GM12878 (cell line): ENCODE measurements at regions not wholly inside any gene's neighbourhood (a gene's known extent, or its start where the extent isn't known, plus 50 kb on each side); places are given as distances from the start of the nearest gene placed in this dataset.

Source experiments
- ATAC-seq: fragments of 200-7000 bp; cut with Tn5 transposase; 3 replicates; pipeline ENCODE4 v1.9.1; 2020; ENCODE audit warnings: mild to moderate bottlenecking, moderate library complexity
- BruUV-seq: library from RNA; stranded (reverse); fragments of 400-500 nt; replicated peaks from 2 replicates; lab custom pipeline; 2021; lab: Mats Ljungman, UMichigan
- CTCF ChIA-PET: fragments of 300-600 bp; sonication (Branson Sonifier 250); formaldehyde crosslinking; extraction: SDS; loops from one replicate; lab custom pipeline; 2021; ENCODE audit warnings: inconsistent platforms; lab: Yijun Ruan, JAX
- POLR2A ChIA-PET: fragments of 350-600 bp; formaldehyde crosslinking; extraction: SDS; loops from one replicate; lab custom pipeline; 2021; ENCODE audit warnings: inconsistent platforms; lab: Charles Lee
- RAD21 ChIA-PET: fragments of 300-600 bp; sonication (Branson Sonifier 250); formaldehyde crosslinking; loops from one replicate; lab custom pipeline; 2023; ENCODE audit warnings: antibody characterized with exemption; ENCODE audit not compliant: unreplicated experiment; lab: Charles Lee
- SMC1A ChIA-PET: fragments of 300-600 bp; sonication (Branson Sonifier 250); formaldehyde crosslinking; loops from one replicate; lab custom pipeline; 2023; ENCODE audit not compliant: unreplicated experiment, uncharacterized antibody; lab: Charles Lee
- DNase-seq: peaks from one replicate; pipeline ENCODE4 v3.0.0-alpha.2; 2011; ENCODE audit warnings: low read depth, low spot score
- FAIRE-seq: peaks from 3 replicates; lab custom pipeline; 2011; peaks lifted over from hg19 to GRCh38; lab: Jason Lieb, UNC
- H2AFZ ChIP-seq: 2 replicates; pipeline ENCODE4 v1.6.0; 2011; ENCODE audit warnings: low read depth, low read length, control low read depth; ENCODE audit not compliant: control insufficient read depth
- H3K27ac ChIP-seq: 2 replicates; pipeline ENCODE4 v1.5.1; 2011; ENCODE audit warnings: control low read depth; ENCODE audit not compliant: control insufficient read depth, insufficient read depth
- H3K27me3 ChIP-seq, 2 experiments: replicated peaks in 1 of 2; 2 replicates each; pipeline versions ENCODE4 v1.6.0 to v1.6.1; 2011; ENCODE audit warnings: low read length in 1 of 2; ENCODE audit not compliant: control insufficient read depth in 2 of 2, insufficient read depth in 2 of 2
- H3K36me3 ChIP-seq, 2 experiments: 2 replicates each; pipeline ENCODE4 v1.5.1; 2011; ENCODE audit warnings: low read length in 1 of 2; ENCODE audit not compliant: control insufficient read depth in 2 of 2, insufficient read depth in 2 of 2
- H3K4me1 ChIP-seq: 2 replicates; pipeline ENCODE4 v1.6.1; 2011; ENCODE audit warnings: mild to moderate bottlenecking, low read length, moderate library complexity, mixed read lengths; ENCODE audit not compliant: control insufficient read depth, insufficient read depth
- H3K4me2 ChIP-seq: 2 replicates; pipeline ENCODE4 v1.6.0; 2011; ENCODE audit warnings: control low read depth; ENCODE audit not compliant: control insufficient read depth, insufficient read depth
- H3K4me3 ChIP-seq: fragments of 200-600 bp; sonication (generic); 2 replicates; pipeline ENCODE4 v1.5.1; 2016
- H3K79me2 ChIP-seq: 2 replicates; pipeline ENCODE4 v1.6.0; 2011; ENCODE audit warnings: low read length; ENCODE audit not compliant: control insufficient read depth, insufficient read depth
- H3K9ac ChIP-seq: 2 replicates; pipeline ENCODE4 v1.8.0; 2011; ENCODE audit warnings: low read length, control low read depth, mixed read lengths; ENCODE audit not compliant: control insufficient read depth, insufficient read depth
- H3K9me3 ChIP-seq: replicated peaks from 3 replicates; pipeline ENCODE4 v1.5.1; 2011; ENCODE audit warnings: mild to moderate bottlenecking, low read length; ENCODE audit not compliant: control insufficient read depth, insufficient read depth
- H4K20me1 ChIP-seq: 2 replicates; pipeline ENCODE4 v1.6.0; 2011; ENCODE audit not compliant: control insufficient read depth, insufficient read depth
- ESRRA ChIP-seq: IDR thresholded peaks from 2 replicates; pipeline ENCODE4 v1.6.1; 2012; ENCODE audit warnings: mild to moderate bottlenecking, low read length, improper control_type of control experiment
- FOXK2 ChIP-seq: fragments of 450-650 bp; IDR thresholded peaks from 2 replicates; pipeline ENCODE4 v1.6.1; 2017; ENCODE audit warnings: mild to moderate bottlenecking, moderate library complexity
- IKZF1 ChIP-seq: fragments of 450-650 bp; conservative IDR thresholded peaks from 2 replicates; pipeline ENCODE4 v1.6.1; 2017; ENCODE audit warnings: antibody characterized with exemption, mild to moderate bottlenecking
- MEF2B ChIP-seq: fragments of 450-650 bp; IDR thresholded peaks from 2 replicates; pipeline ENCODE4 v1.6.1; 2018; ENCODE audit warnings: mild to moderate bottlenecking, moderate library complexity; ENCODE audit not compliant: partially characterized antibody, poor library complexity, severe bottlenecking
- NR2C2 ChIP-seq: IDR thresholded peaks from 2 replicates; pipeline ENCODE4 v1.6.1; 2011; ENCODE audit warnings: borderline replicate concordance, low read depth; ENCODE audit not compliant: control insufficient read depth, insufficient read length
- NR2F1 ChIP-seq: fragments of 450-650 bp; conservative IDR thresholded peaks from 2 replicates; pipeline ENCODE4 v1.6.1; 2017; ENCODE audit warnings: mild to moderate bottlenecking
- PAX8 ChIP-seq: fragments of 450-650 bp; IDR thresholded peaks from 2 replicates; pipeline ENCODE4 v1.6.1; 2017; ENCODE audit warnings: mild to moderate bottlenecking, moderate library complexity
- PML ChIP-seq: IDR thresholded peaks from 2 replicates; pipeline ENCODE4 v1.6.1; 2012; ENCODE audit warnings: low read length, inconsistent platforms
- PRDM15 ChIP-seq: fragments of 450-650 bp; formaldehyde crosslinking; IDR thresholded peaks from 2 replicates; pipeline ENCODE4 v1.4.0; 2020; ENCODE audit warnings: mild to moderate bottlenecking, moderate library complexity
- RAD21 ChIP-seq: IDR thresholded peaks from 2 replicates; pipeline ENCODE4 v1.6.1; 2011; ENCODE audit warnings: mild to moderate bottlenecking, low read depth, low read length, moderate library complexity; ENCODE audit not compliant: insufficient read depth
- ZNF384 ChIP-seq: IDR thresholded peaks from 2 replicates; pipeline ENCODE4 v1.6.1; 2012; ENCODE audit warnings: low read depth, mild to moderate bottlenecking, low read length, improper control_type of control experiment, borderline replicate concordance
- ZNF622 ChIP-seq: fragments of 450-650 bp; IDR thresholded peaks from 2 replicates; pipeline ENCODE4 v1.6.1; 2017; ENCODE audit warnings: mild to moderate bottlenecking, inconsistent platforms
- WGBS: methylation state at CpG from one replicate; pipeline ENCODE4 v1.1.6; 2016; ENCODE audit warnings: low lambda C conversion rate; ENCODE audit not compliant: insufficient replicate concordance, insufficient coverage; ENCODE audit errors: missing lambda C conversion rate; 5-methylcytosine and 5-hydroxymethylcytosine counted together
- in situ Hi-C: fragments of 300-500 bp; cut with MboI; formaldehyde crosslinking; loops from 9 replicates; pipeline ENCODE4 v1.14.3; 2018; ENCODE audit warnings: mixed read lengths
- intact Hi-C: fragments of 100-400 bp; cut with micrococcal nuclease; formaldehyde crosslinking; loops from one replicate; pipeline ENCODE4 v1.14.2; 2022; ENCODE audit not compliant: unreplicated experiment

- H3K27ac ChIP-seq, result no peak overlapping the region
- no TSS peak for BruUV-seq
- ChIA-PET POLR2A (interaction anchor here (0.6 kb wide), 1 partner anchor 453 kb away, joined by 3 read pairs; no protein-coding TSS in a partner anchor), SMC1A (no interaction called here), CTCF (no interaction called here), RAD21 (no interaction called here)
- H3K27me3 ChIP-seq, result no peaks in the 10 kb centered on the region; a peak in 2 of 4 replicates
- no peak overlapping the region for H3K4me3 ChIP-seq
- DNase-seq, result no peak
- 0% methylated on average over 2 of the region's 2 CpGs for WGBS
- intact Hi-C loops (no loop called here), in situ Hi-C loops (no loop called here)
- no peaks in the 10 kb centered on the region for H3K36me3 ChIP-seq
- ATAC-seq, result no peak
- H4K20me1 ChIP-seq, result no peaks in the 10 kb centered on the region
- no peak overlapping the region for H3K9ac ChIP-seq
- H3K79me2 ChIP-seq, result no peaks in the 10 kb centered on the region
- H3K4me1 ChIP-seq, result no peaks in the 10 kb centered on the region
- FAIRE-seq, result no peak
- H3K4me2 ChIP-seq, result no peak overlapping the region
- no peak overlapping the region for H2AFZ ChIP-seq
- H3K9me3 ChIP-seq, result no peaks in the 10 kb centered on the region
- TF ChIP-seq PML (no peak), PRDM15 (CRISPR knock-in tag) (no peak), RAD21 (no peak), MEF2B (no peak), NR2F1 (no peak), NR2C2 (no peak), ZNF384 (no peak), PAX8 (no peak), ESRRA (no peak), IKZF1 (no peak), ZNF622 (no peak), FOXK2 (no peak)
Observed at GRCh38 chr22:27617214-27617881, 184.2 kb downstream of the MN1 start.
